Mucosa of descending colon (tissue), 3 donors: ENCODE measurements at regions not wholly inside any gene's neighbourhood (a gene's known extent, or its start where the extent isn't known, plus 50 kb on each side); places are given as distances from the start of the nearest gene placed in this dataset.
"Not testable (repeated sequence)": the region's sequence is repeated elsewhere in the genome, so short reads cannot be mapped to it uniquely, and the experiment has no call there.

Experiments
- ATAC-seq: fragments of 200-7000 bp; cut with Tn5 transposase; one replicate; pipeline ENCODE4 v1.9.1; 2020; ENCODE audit warnings: mild to moderate bottlenecking, moderate library complexity
- DNase-seq, 3 donors: peaks; one replicate each; pipeline ENCODE4 v3.0.0-alpha.2; 2020
- H3K36me3 ChIP-seq: fragments of 200-600 bp; one replicate; pipeline ENCODE4 v1.8.0; 2021; ENCODE audit warnings: low read depth, mild to moderate bottlenecking
- H3K4me1 ChIP-seq: fragments of 200-600 bp; one replicate; pipeline ENCODE4 v1.8.0; 2021; ENCODE audit warnings: low read depth, mild to moderate bottlenecking
- H3K4me3 ChIP-seq: fragments of 200-600 bp; one replicate; pipeline ENCODE4 v1.8.0; 2021; ENCODE audit warnings: mild to moderate bottlenecking
- H3K9me3 ChIP-seq: fragments of 200-600 bp; one replicate; pipeline ENCODE4 v1.8.0; 2021; ENCODE audit warnings: mild to moderate bottlenecking
- CTCF ChIP-seq: fragments of 200-600 bp; IDR thresholded peaks from one replicate; pipeline ENCODE4 v1.8.0; 2022; ENCODE audit warnings: antibody characterized with exemption, mild to moderate bottlenecking
- intact Hi-C, 2 donors: fragments of 100-400 bp; cut with DNase I in 1 of 2; cut with micrococcal nuclease in 1 of 2; formaldehyde crosslinking; loops; one replicate each; pipeline versions ENCODE4 v1.11.0 to v1.11.1; 2022; cut with DNase I, micrococcal nuclease
- donor health status: DM: no; HTN: no; CAD: no; lungs with moderate emphysema.
- donor health status: DM: no; HTN: no; CAD: no.
- donor health status: DM: no; HTN: yes; CAD: no.

- intact Hi-C loops = no loop called here
- no peak overlapping the region for H3K4me3 ChIP-seq
- H3K9me3 ChIP-seq = no peaks in the 10 kb centered on the region
- H3K36me3 ChIP-seq = no peaks in the 10 kb centered on the region
- TF ChIP-seq CTCF = no peak
- DNase-seq (no peak), ATAC-seq (no peak)
- no peaks in the 10 kb centered on the region for H3K4me1 ChIP-seq
These were observed 442.2 kb upstream of the B3GAT1 start for GRCh38 chr11:134853992-134854991.

- H3K9me3 ChIP-seq, H3K36me3 ChIP-seq, H3K4me3 ChIP-seq, intact Hi-C loops, H3K4me1 ChIP-seq, ATAC-seq: not testable (repeated sequence)
- DNase-seq = peak in 1 of 3 donors; percentile 3
These were observed 439.6 kb upstream of the B3GAT1 start for GRCh38 chr11:134851503-134852224.

- Histone ChIP-seq H3K9me3 (no peaks in the 10 kb centered on the region), H3K36me3 (no peaks in the 10 kb centered on the region), H3K4me3 (no peak overlapping the region), H3K4me1 (no peaks in the 10 kb centered on the region)
- intact Hi-C loops = no loop called here
- no peak for TF ChIP-seq CTCF
- DNase-seq = no peak
- no peak for ATAC-seq
These were observed 438.5 kb upstream of the B3GAT1 start for GRCh38 chr11:134850566-134850965.

DNA sequence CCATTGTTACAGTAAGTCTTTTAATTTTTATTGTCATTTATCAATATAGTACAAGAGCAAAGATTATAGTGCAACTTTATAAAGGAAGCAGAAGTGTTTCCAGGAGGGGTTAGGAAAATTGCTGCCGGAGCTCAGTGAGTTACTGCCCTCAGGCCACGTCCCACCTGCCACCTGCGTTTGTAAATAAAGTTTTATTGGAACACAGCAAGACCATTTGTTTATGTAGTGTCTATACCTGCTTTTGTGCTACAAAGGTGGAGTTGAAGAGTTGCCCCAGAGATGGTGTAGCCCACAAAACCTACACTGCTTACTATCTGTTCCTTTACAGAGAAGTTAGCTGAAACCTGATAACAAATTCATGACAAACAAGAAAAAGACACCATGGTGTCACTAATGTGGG, 437.8 kb upstream of the B3GAT1 start:
- Histone ChIP-seq H3K4me1 (no peaks in the 10 kb centered on the region), H3K4me3 (no peak overlapping the region), H3K36me3 (no peaks in the 10 kb centered on the region), H3K9me3 (no peaks in the 10 kb centered on the region)
- no peak for DNase-seq
- intact Hi-C loops = no loop called here
- no peak for TF ChIP-seq CTCF
- no peak for ATAC-seq

DNA sequence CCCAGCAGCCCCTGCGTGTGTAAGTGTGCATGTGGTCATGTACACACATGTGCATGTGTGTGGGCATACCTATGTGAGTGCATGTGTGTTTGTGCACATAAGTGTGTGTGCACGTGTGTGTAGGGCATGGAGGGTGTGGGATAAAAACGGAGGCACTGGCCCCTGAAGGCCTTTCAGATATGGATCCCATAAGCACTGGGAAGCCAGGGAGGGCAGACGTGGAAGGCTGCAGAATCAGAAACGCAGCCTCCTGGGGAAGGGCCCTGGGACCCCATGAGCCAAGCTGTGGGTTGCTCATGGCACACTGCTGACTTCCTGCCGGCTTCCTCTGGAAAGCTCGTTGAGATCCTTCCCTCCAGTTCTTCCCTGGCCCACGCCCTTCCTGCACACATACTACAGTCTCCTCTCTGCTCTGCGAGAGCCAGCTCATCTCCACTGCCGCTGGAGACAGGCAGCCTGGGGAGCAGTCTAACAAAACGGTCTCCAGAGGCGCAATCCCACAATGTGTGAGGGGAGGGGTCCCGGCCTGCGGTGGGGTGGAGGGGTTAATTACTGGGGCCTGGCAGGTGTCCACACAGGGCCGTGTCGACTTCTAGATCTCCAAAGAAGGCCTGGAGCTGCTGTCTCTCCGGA, 435.2 kb upstream of the B3GAT1 start:
- H3K4me1 ChIP-seq = no peaks in the 10 kb centered on the region
- ATAC-seq = no peak
- no peak for TF ChIP-seq CTCF
- H3K36me3 ChIP-seq = no peaks in the 10 kb centered on the region
- intact Hi-C loops = no loop called here
- DNase-seq = no peak
- H3K9me3 ChIP-seq = no peaks in the 10 kb centered on the region
- no peak overlapping the region for H3K4me3 ChIP-seq
